Bronchial epithelial cell (primary cell): ENCODE measurements at regions not wholly inside any gene's neighbourhood (a gene's known extent, or its start where the extent isn't known, plus 50 kb on each side); places are given as distances from the start of the nearest gene placed in this dataset.

ENCODE experiments used
- DNase-seq: peaks from one replicate; pipeline ENCODE4 v3.0.0-alpha.2; 2010; ENCODE audit warnings: low read depth
- FAIRE-seq: peaks from 2 replicates; lab custom pipeline; 2011; peaks lifted over from hg19 to GRCh38; lab: Jason Lieb, UNC
- H3K27me3 ChIP-seq: 2 replicates; pipeline ENCODE4 v1.5.1; 2011; ENCODE audit warnings: low read length; ENCODE audit not compliant: control insufficient read depth, insufficient read depth
- H3K36me3 ChIP-seq: 2 replicates; pipeline ENCODE4 v1.5.1; 2011; ENCODE audit warnings: low read length; ENCODE audit not compliant: control insufficient read depth, insufficient read depth
- H3K4me3 ChIP-seq: 2 replicates; pipeline ENCODE4 v1.5.1; 2011; ENCODE audit warnings: mild to moderate bottlenecking, low read depth, low read length, control low read depth
- TF ChIP-seq, protein P1 (sequence below): IDR thresholded peaks from 2 replicates; pipeline ENCODE4 v1.5.1; 2011; ENCODE audit warnings: mild to moderate bottlenecking, moderate library complexity, low read length, control low read depth, inconsistent platforms; ENCODE audit not compliant: insufficient read depth, severe bottlenecking

DNA sequence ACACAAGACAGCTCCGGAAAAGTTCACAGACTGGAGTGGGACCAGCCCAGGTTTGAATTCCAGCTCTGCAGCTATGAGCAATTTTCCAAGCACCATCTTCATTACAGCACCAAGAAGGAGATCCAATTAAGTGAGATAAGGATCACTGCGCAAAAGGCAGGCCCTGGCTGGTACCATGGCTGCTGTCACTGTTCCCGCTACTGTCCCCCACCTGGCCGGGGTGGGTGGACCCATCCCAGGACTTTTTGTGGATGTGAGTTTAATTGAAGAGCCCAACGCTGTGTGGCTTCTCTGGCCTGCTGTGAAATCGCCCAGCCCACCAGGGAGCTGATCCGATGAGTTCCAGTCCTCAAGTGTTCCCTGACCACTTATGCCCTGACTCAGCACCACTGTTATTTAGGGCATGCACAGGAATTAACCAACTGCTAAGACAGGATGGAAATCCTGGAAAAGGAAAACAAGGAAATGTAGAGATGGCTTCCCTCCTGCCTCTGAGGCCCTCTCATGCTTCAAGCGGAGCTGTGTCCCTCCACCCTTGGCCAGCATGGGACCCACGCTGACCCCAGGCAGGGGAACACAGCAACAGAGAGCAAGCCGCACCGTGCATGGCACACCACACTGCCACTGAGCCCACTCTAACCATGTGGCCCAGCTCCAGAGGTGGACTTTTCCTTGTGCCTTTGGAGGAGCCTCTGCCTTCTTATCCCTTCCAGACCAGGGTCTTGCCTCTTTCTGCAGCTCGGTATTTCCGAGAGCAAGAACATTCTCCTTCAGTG lies 150.0 kb upstream of the CST7 start:
- H3K27me3 ChIP-seq: no peaks in the 10 kb centered on the region
- TF ChIP-seq, protein P1, sequence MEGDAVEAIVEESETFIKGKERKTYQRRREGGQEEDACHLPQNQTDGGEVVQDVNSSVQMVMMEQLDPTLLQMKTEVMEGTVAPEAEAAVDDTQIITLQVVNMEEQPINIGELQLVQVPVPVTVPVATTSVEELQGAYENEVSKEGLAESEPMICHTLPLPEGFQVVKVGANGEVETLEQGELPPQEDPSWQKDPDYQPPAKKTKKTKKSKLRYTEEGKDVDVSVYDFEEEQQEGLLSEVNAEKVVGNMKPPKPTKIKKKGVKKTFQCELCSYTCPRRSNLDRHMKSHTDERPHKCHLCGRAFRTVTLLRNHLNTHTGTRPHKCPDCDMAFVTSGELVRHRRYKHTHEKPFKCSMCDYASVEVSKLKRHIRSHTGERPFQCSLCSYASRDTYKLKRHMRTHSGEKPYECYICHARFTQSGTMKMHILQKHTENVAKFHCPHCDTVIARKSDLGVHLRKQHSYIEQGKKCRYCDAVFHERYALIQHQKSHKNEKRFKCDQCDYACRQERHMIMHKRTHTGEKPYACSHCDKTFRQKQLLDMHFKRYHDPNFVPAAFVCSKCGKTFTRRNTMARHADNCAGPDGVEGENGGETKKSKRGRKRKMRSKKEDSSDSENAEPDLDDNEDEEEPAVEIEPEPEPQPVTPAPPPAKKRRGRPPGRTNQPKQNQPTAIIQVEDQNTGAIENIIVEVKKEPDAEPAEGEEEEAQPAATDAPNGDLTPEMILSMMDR: no peak
- no peaks in the 10 kb centered on the region for H3K36me3 ChIP-seq
- FAIRE-seq (no peak), DNase-seq (no peak)
- no peak overlapping the region for H3K4me3 ChIP-seq

DNA sequence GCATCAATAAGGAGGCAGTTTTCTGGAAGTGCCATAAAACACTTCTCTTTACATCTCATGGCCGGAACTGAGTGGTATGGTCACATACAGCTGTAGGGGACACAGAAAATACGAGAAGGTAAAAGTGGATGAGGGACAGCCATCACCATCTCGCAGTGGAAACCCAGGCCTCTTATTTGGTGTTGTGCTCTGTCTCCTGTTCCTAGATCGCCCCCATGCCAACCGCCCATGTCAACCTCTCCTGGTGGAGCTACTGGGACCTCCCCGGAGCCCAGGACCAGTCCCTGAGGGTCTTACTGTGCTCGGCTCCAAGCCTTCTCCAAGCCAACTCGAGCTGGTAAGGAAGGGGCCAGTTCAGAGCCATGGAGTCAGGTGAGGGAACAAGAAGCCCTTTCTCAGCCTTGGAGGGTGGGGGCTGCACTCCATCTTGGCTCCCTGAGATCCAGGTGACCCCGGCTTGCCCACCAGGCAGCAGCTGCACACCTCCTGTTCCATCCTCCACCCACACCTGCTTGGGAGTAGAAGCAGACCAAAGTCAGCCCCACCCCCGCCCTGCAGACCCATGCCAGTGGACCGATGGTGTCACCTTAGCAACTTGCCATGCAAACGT lies 149.0 kb upstream of the CST7 start:
- DNase-seq (no peak), FAIRE-seq (no peak)
- no peaks in the 10 kb centered on the region for H3K27me3 ChIP-seq
- H3K4me3 ChIP-seq: no peak overlapping the region
- TF ChIP-seq, protein P1: no peak
- H3K36me3 ChIP-seq: no peaks in the 10 kb centered on the region

DNA sequence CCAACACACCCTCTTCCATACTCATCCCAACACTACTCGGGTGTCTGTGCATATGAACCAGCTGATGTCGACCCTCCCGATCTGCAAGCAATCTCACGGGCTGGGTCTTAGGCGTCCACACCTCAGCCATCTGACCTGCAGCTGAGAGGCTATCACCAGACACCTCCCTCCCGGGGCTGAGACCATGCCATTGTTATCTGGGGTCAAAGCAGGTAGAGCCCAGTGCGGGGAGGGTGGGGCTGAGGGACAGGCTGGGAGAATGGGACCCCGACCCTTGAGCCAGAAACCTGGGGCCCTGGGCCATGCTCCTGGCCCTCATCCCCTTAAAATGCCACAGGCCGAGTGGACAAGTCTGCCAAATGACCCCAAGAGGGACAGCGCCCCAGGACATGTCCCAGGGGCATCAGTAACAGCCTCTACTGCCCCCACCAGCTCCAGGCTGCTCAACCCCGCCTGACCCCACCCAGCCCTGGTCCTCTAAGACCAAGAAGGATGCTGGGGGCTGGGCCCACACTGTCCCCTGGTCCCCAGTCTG lies 146.7 kb upstream of the CST7 start:
- no peak overlapping the region for H3K4me3 ChIP-seq
- TF ChIP-seq, protein P1: no peak
- FAIRE-seq (no peak), DNase-seq (no peak)
- H3K36me3 ChIP-seq: no peaks in the 10 kb centered on the region
- no peaks in the 10 kb centered on the region for H3K27me3 ChIP-seq

DNA sequence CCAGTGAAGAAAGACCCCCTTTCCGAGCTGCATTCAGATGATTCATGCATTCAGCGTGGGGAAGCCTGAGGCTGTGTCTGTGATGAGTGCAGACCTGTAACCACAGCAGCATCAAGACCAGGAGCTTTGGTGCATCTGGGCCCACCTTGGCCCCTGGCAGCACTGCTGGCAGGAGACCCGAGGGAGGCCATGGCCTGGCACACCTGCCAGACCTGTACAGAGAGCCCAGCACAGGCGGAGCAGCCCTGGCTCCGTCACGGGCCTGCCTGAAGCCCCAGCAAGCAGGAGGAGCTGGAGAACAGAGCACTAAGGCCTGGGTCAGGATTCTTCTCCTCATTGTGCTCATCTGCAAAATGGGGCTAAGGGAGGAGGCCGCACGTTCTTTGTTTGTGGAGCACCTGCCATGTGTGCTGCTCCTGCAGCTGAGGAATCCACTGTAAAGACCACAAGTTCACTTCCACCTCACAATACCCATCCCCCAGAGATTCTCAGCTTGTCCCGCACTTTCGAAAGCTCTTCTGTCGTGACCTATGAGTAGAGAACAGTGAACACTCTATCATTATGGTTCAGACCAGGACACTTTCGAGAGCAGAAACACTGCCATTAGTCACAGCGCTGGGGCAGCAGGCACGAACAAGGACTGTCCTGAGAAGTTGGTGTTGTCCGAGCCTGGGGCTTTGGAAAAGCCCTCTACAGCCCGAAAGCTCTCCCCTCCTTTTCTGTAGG lies 144.4 kb upstream of the CST7 start:
- Histone ChIP-seq H3K4me3 (no peak overlapping the region), H3K27me3 (no peaks in the 10 kb centered on the region), H3K36me3 (no peaks in the 10 kb centered on the region)
- FAIRE-seq (no peak), DNase-seq (no peak)
- TF ChIP-seq, protein P1: no peak

DNA sequence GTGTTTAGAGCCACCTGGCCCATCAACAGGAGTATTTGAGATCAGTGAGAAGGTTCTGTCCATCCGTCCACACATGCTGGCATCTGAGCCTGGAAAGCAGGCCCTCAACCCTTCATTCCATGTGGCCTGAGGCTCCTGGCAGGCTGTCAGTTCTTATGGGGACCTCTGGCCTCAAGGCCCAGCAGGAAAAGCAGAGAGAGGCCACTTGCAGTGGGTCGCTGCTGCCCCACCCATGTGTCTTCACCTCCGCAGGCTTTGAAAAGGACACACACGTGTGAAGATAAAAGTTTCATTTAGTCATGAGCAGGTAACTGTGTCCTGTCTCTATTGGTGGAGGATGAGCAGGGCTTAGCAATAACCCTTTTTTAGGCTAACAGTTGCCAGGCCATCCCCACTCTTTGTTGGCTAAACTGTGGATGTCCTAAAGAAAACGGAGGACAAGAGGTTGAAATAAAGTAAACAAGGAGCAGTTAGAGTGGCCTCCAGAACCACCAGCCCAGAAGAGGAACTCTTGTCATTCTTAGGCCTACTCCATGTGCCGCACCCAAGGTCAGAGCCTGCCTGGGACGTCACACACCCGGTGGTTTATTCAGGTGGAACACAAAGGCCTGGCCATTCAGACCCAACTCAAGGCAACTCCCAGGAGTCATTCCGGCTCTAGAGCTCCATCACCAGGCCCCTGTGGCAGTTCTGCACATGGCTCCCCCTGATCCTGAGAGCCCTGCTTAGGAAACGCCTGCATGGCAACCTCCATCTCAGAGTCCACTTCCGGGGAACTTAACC lies 143.4 kb upstream of the CST7 start:
- Histone ChIP-seq H3K27me3 (no peaks in the 10 kb centered on the region), H3K4me3 (no peak overlapping the region)
- DNase-seq: no peak

More for the DNA sequence above, 143.4 kb upstream of the CST7 start:
- TF ChIP-seq, protein P1: no peak
- H3K36me3 ChIP-seq: no peaks in the 10 kb centered on the region
- FAIRE-seq: no peak
